ENCODE measurements at regions not wholly inside any gene's neighbourhood (a gene's known extent, or its start where the extent isn't known, plus 50 kb on each side); places are given as distances from the start of the nearest gene placed in this dataset.
"Not testable (repeated sequence)": the region's sequence is repeated elsewhere in the genome, so short reads cannot be mapped to it uniquely, and the experiment has no call there.

DNA sequence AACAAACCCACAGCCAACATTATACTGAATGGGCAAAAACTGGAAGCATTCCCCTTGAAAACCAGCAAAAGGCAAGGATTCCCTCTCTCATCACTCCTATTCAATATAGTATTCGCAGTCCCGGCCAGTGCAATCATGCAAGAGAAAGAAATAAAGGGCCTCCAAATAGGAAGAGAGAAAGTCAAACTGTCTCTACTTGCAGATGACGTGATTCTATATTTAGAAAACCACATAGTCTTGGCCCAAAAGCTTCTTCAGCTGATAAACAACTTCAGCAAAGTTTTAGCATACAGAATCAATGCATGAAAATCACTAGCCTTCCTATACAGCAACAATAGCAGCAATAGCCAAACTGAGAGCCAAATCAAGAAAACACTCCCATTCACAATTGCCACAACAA, 333.7 kb upstream of the EDIL3 start:
- H3K36me3 ChIP-seq = no peaks in the 10 kb centered on the region
- no peaks in the 10 kb centered on the region for H3K9me3 ChIP-seq (ENCODE audit: low read depth)
- no peak overlapping the region for H3K4me3 ChIP-seq
- no peak overlapping the region for H3K27ac ChIP-seq
- TF ChIP-seq, protein P1, sequence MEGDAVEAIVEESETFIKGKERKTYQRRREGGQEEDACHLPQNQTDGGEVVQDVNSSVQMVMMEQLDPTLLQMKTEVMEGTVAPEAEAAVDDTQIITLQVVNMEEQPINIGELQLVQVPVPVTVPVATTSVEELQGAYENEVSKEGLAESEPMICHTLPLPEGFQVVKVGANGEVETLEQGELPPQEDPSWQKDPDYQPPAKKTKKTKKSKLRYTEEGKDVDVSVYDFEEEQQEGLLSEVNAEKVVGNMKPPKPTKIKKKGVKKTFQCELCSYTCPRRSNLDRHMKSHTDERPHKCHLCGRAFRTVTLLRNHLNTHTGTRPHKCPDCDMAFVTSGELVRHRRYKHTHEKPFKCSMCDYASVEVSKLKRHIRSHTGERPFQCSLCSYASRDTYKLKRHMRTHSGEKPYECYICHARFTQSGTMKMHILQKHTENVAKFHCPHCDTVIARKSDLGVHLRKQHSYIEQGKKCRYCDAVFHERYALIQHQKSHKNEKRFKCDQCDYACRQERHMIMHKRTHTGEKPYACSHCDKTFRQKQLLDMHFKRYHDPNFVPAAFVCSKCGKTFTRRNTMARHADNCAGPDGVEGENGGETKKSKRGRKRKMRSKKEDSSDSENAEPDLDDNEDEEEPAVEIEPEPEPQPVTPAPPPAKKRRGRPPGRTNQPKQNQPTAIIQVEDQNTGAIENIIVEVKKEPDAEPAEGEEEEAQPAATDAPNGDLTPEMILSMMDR (IDR thresholded peaks at IDR 0.05; ENCODE audit: low read depth, low read length) = no peak
- H3K27me3 ChIP-seq = no peaks in the 10 kb centered on the region
- peak in 1 of 2 donors; percentile 8 for DNase-seq (ENCODE audit: low read depth in 1 of 2, low spot score in 1 of 2)
- no peaks in the 10 kb centered on the region for H3K4me1 ChIP-seq (ENCODE audit: low read depth)

DNA sequence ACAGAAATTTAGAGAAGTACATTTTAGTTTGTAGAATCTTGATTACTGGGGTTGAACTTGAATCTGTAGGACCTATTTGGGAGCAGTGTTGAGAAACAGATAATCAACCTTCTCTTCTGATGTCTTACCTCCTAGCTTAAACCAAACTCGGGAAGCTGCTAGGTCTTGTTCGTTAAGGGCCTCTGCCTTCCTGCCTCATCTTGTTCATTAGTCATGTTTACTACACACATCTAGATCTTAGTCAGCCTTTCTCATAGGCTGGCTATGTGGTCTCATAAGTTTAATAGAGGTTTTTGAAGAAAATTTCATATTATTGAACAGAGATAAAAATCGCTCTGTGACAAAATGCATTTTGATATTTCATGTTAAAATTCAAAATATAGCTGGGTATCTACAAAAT, 331.0 kb upstream of the EDIL3 start:
- no peaks in the 10 kb centered on the region for H3K27me3 ChIP-seq
- no peak overlapping the region for H3K27ac ChIP-seq
- no peak for DNase-seq (ENCODE audit: low read depth in 1 of 2, low spot score in 1 of 2)
- no peaks in the 10 kb centered on the region for H3K4me1 ChIP-seq (ENCODE audit: low read depth)
- H3K36me3 ChIP-seq = no peaks in the 10 kb centered on the region
- TF ChIP-seq, protein P1 (IDR thresholded peaks at IDR 0.05; ENCODE audit: low read depth, low read length) = no peak
- H3K4me3 ChIP-seq = no peak overlapping the region
- no peaks in the 10 kb centered on the region for H3K9me3 ChIP-seq (ENCODE audit: low read depth)

DNA sequence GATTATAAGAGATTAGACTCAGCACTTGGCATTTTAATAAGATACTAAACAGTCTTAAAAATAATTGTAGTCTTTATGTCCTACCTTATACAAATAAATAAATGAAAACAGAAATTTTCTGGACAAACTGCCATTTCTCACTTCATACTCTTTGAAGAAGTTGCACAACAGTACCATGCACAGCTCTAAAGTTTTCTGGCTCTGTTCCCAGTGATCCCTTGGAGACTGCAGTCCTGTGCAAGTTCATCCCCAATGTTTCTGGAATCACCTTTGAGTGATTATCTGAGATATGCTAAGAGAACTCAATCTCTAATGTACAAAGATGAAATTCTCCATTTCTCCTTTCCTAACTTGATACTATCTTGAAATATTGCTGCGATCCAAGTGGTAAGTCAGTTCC, 330.4 kb upstream of the EDIL3 start:
- Histone ChIP-seq H3K27ac (no peak overlapping the region), H3K27me3 (no peaks in the 10 kb centered on the region), H3K36me3 (no peaks in the 10 kb centered on the region), H3K4me1 (ENCODE audit: low read depth) (no peaks in the 10 kb centered on the region), H3K4me3 (no peak overlapping the region), H3K9me3 (ENCODE audit: low read depth) (no peaks in the 10 kb centered on the region)
- DNase-seq (ENCODE audit: low read depth in 1 of 2, low spot score in 1 of 2) = peak in 1 of 2 donors; percentile 48
- TF ChIP-seq, protein P1 (IDR thresholded peaks at IDR 0.05; ENCODE audit: low read depth, low read length) = no peak

DNA sequence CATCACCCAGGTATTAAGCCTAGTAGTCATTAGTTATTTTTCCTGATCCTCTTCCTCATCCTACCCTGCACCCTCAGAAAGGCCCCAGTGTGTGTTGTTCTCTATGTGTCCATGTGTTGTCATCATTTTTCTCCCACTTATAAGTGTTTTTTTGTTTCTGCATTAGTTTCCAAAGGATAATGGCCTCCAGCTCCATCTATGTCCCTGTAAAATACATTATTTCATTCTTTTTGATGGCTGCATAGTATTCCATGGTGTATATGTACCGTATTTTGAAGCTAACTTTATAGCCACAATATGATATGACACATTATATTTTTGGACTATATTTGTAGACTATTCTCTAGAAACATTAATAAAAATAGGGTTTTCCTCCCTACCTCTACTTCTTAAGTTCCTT, 324.4 kb upstream of the EDIL3 start:
- Histone ChIP-seq H3K36me3 (no peaks in the 10 kb centered on the region), H3K27ac (no peak overlapping the region), H3K9me3 (ENCODE audit: low read depth) (no peaks in the 10 kb centered on the region), H3K4me3 (no peak overlapping the region), H3K27me3 (no peaks in the 10 kb centered on the region), H3K4me1 (ENCODE audit: low read depth) (no peaks in the 10 kb centered on the region)
- no peak for DNase-seq (ENCODE audit: low read depth in 1 of 2, low spot score in 1 of 2)
- TF ChIP-seq, protein P1 (IDR thresholded peaks at IDR 0.05; ENCODE audit: low read depth, low read length) = no peak

DNA sequence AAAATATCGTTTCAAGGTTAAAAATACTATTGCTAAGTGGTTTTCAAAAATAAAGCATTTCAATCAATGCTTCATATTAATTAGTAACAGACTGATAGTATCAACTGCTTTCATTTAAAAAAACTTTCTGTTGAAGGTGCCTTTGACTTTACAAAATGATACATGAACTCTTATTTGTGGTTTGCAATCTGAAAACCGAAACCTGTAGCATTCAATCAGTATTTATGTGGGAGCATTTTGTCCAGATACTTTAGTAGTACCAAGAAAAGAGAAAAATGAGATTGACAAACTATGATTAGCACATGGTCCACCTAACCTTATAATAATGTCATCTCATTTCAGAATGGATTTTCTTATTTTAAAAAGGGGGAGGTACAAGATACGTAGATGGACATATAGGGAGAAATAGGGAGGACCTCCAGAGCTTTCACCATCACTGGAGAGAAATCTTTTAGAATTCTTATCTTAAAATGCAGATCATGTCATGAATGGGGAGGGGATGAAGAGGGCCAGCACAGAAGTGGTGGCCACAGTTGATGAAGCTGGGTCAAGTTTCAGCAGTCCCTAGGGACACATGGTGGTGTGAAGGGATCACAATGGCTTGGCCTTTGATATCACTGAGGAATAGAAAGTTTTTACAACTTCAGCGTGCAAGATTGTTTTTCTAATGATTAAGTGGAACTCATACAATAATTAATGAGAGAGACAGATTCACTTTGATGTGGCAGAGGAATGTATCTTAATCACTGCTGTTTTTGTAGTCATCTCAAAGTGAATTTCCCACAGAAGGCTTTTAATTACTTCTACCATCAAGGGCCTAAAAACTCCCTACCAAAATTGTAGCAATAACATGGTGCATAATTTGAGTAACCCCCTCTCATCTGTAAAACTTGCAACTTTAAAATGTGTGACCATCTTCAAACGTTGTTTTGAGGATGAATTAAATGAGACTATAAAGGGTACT, 322.3 kb upstream of the EDIL3 start:
- no peak overlapping the region for H3K27ac ChIP-seq
- no peaks in the 10 kb centered on the region for H3K36me3 ChIP-seq
- no peak overlapping the region for H3K4me3 ChIP-seq
- no peak for DNase-seq (ENCODE audit: low read depth in 1 of 2, low spot score in 1 of 2)
- H3K9me3 ChIP-seq (ENCODE audit: low read depth) = no peaks in the 10 kb centered on the region
- TF ChIP-seq, protein P1 (IDR thresholded peaks at IDR 0.05; ENCODE audit: low read depth, low read length) = no peak
- no peaks in the 10 kb centered on the region for H3K27me3 ChIP-seq
- H3K4me1 ChIP-seq (ENCODE audit: low read depth) = no peaks in the 10 kb centered on the region

DNA sequence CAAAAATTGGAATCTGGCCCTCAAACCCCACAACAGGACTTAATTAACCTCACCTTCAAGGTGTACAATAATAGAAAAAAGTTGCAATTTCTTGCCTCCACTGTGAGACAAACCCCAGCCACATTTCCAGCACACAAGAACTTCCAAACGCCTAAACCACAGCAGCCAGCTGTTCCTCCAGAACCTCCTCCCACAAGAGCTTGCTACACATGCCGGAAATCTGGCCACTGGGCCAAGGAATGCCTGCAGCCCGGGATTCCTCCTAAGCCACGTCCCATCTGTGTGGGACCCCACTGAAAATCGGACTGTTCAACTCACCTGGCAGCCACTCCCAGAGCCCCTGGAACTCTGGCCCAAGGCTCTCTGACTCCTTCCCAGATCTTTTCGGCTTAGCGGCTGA, 315.9 kb upstream of the EDIL3 start:
- DNase-seq (ENCODE audit: low read depth in 1 of 2, low spot score in 1 of 2); H3K36me3 ChIP-seq; H3K4me3 ChIP-seq; H3K4me1 ChIP-seq (ENCODE audit: low read depth); H3K9me3 ChIP-seq (ENCODE audit: low read depth); H3K27me3 ChIP-seq; H3K27ac ChIP-seq: not testable (repeated sequence)

Measured in cardiac muscle cell (in vitro differentiated cells and primary cell).